Keratinocyte (primary cell): ENCODE measurements at regions not wholly inside any gene's neighbourhood (a gene's known extent, or its start where the extent isn't known, plus 50 kb on each side); places are given as distances from the start of the nearest gene placed in this dataset.

Experiments
- DNase-seq: peaks from one replicate; pipeline ENCODE4 v3.0.0-alpha.2; 2011; ENCODE audit warnings: low read depth, missing footprints, low spot score
- FAIRE-seq: peaks from 2 replicates; lab custom pipeline; 2011; peaks lifted over from hg19 to GRCh38; lab: Jason Lieb, UNC
- H2AFZ ChIP-seq: 2 replicates; pipeline ENCODE4 v1.6.0; 2012; ENCODE audit warnings: low read length, control low read depth, inconsistent platforms; ENCODE audit not compliant: control insufficient read depth
- H3K27ac ChIP-seq: 2 replicates; pipeline ENCODE4 v1.5.1; 2011; ENCODE audit warnings: low read length; ENCODE audit not compliant: control insufficient read depth, insufficient read depth
- H3K27me3 ChIP-seq: 3 replicates; pipeline ENCODE4 v1.6.0; 2011; ENCODE audit warnings: low read length; ENCODE audit not compliant: control insufficient read depth, insufficient read depth; ENCODE audit errors: extremely low read depth
- H3K36me3 ChIP-seq, 2 experiments: 2 replicates in 1 of 2; 3 replicates in 1 of 2; pipeline ENCODE4 v1.5.1; 2011; ENCODE audit warnings: low read length in 2 of 2, mild to moderate bottlenecking in 1 of 2; ENCODE audit not compliant: control insufficient read depth in 2 of 2, insufficient read depth in 2 of 2; ENCODE audit errors: extremely low read depth in 1 of 2
- H3K4me1 ChIP-seq: 3 replicates; pipeline ENCODE4 v1.5.1; 2011; ENCODE audit warnings: low read length; ENCODE audit not compliant: control insufficient read depth, insufficient read depth; ENCODE audit errors: extremely low read depth
- H3K4me2 ChIP-seq: 3 replicates; pipeline ENCODE4 v1.6.0; 2011; ENCODE audit warnings: low read depth, low read length; ENCODE audit not compliant: control insufficient read depth, insufficient read depth; ENCODE audit errors: extremely low read depth
- H3K4me3 ChIP-seq, 3 experiments: fragments of 200-600 bp in 1 of 3; sonication (generic) in 1 of 3; 2 replicates in 2 of 3; 3 replicates in 1 of 3; pipeline ENCODE4 v1.5.1; 2011 to 2016; ENCODE audit warnings: low read length in 3 of 3, mild to moderate bottlenecking in 3 of 3, control low read depth in 2 of 3, inconsistent platforms in 1 of 3, low read depth in 1 of 3, mixed read lengths in 1 of 3, mixed run types in 1 of 3, moderate library complexity in 1 of 3; ENCODE audit not compliant: control insufficient read depth in 2 of 3, insufficient read depth in 2 of 3; ENCODE audit errors: extremely low read depth in 1 of 3
- H3K79me2 ChIP-seq: 2 replicates; pipeline ENCODE4 v1.6.0; 2012; ENCODE audit warnings: low read length; ENCODE audit not compliant: control insufficient read depth, insufficient read depth
- H3K9ac ChIP-seq: 3 replicates; pipeline ENCODE4 v1.6.0; 2011; ENCODE audit warnings: low read length; ENCODE audit not compliant: control insufficient read depth, insufficient read depth; ENCODE audit errors: extremely low read depth
- H3K9me1 ChIP-seq: 3 replicates; pipeline ENCODE4 v1.6.0; 2011; ENCODE audit warnings: low read length; ENCODE audit not compliant: control insufficient read depth, insufficient read depth; ENCODE audit errors: extremely low read depth
- H3K9me3 ChIP-seq: 2 replicates; pipeline ENCODE4 v1.5.1; 2012; ENCODE audit warnings: low read depth, low read length; ENCODE audit not compliant: control insufficient read depth
- H4K20me1 ChIP-seq: 3 replicates; pipeline ENCODE4 v1.6.0; 2011; ENCODE audit warnings: low read length; ENCODE audit not compliant: control insufficient read depth, insufficient read depth; ENCODE audit errors: extremely low read depth
- EZH2 ChIP-seq: IDR thresholded peaks from one replicate; pipeline ENCODE4 v1.6.1; 2012; ENCODE audit warnings: inconsistent platforms, mild to moderate bottlenecking, low read length, moderate library complexity
- dilution Hi-C: fragments of 300-500 bp; cut with MboI; formaldehyde crosslinking; loops from one replicate; pipeline ENCODE4 v1.7.0; 2020; ENCODE audit warnings: low sequenced_read_pairs; ENCODE audit not compliant: extremely low pct_ligation_motif_present
- TF ChIP-seq, protein P1 (sequence below), 3 experiments: IDR thresholded peaks in 1 of 3; conservative IDR thresholded peaks in 1 of 3; optimal IDR thresholded peaks in 1 of 3; 2 replicates in 2 of 3; 3 replicates in 1 of 3; pipeline versions ENCODE3 to v1.5.1; 2011; ENCODE audit warnings: low read length in 3 of 3, mild to moderate bottlenecking in 3 of 3, moderate library complexity in 2 of 3, control low read depth in 1 of 3, inconsistent platforms in 1 of 3; ENCODE audit not compliant: insufficient read depth in 2 of 3; ENCODE audit errors: extremely low read depth in 1 of 3

DNA sequence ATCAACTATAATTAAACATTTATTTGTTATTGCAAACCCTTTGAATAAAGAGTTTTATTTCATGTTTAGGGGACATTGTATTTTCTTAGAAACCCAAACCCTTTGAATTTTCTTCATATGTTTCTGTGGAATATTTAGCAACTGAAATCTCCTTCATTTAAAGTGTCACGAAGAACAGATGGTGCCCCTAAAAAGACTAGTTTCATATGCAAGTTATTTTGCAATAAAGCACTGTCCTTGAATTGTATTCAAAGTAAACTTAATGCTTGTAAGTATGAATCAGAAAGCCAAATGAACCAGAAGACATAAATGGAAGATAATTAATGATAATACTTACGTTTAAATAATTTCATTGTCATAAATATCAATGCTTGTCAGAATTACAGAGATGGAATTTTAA is 151.9 kb upstream of the CWC22 start:
- TF ChIP-seq, protein P1, sequence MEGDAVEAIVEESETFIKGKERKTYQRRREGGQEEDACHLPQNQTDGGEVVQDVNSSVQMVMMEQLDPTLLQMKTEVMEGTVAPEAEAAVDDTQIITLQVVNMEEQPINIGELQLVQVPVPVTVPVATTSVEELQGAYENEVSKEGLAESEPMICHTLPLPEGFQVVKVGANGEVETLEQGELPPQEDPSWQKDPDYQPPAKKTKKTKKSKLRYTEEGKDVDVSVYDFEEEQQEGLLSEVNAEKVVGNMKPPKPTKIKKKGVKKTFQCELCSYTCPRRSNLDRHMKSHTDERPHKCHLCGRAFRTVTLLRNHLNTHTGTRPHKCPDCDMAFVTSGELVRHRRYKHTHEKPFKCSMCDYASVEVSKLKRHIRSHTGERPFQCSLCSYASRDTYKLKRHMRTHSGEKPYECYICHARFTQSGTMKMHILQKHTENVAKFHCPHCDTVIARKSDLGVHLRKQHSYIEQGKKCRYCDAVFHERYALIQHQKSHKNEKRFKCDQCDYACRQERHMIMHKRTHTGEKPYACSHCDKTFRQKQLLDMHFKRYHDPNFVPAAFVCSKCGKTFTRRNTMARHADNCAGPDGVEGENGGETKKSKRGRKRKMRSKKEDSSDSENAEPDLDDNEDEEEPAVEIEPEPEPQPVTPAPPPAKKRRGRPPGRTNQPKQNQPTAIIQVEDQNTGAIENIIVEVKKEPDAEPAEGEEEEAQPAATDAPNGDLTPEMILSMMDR (optimal IDR thresholded peaks at IDR 0.05 in 1 of 3, IDR thresholded peaks at IDR 0.05 in 1 of 3, conservative IDR thresholded peaks at IDR 0.05 in 1 of 3; ENCODE audit: extremely low read depth in 1 of 3, insufficient read depth in 2 of 3, low read length in 3 of 3): no peak
- DNase-seq (no peak), FAIRE-seq (no peak)
- H3K79me2 ChIP-seq: no peaks in the 10 kb centered on the region
- H3K4me1 ChIP-seq: no peaks in the 10 kb centered on the region
- no peaks in the 10 kb centered on the region for H3K27me3 ChIP-seq
- no peaks in the 10 kb centered on the region for H3K9me1 ChIP-seq
- dilution Hi-C loops: no loop called here
- H3K36me3 ChIP-seq: no peaks in the 10 kb centered on the region
- H4K20me1 ChIP-seq: no peaks in the 10 kb centered on the region
- H3K9me3 ChIP-seq: no peaks in the 10 kb centered on the region
- H2AFZ ChIP-seq: no peak overlapping the region
- H3K4me2 ChIP-seq: no peak overlapping the region
- H3K9ac ChIP-seq: no peak overlapping the region
- H3K4me3 ChIP-seq: no peak overlapping the region
- H3K27ac ChIP-seq: no peak overlapping the region

DNA sequence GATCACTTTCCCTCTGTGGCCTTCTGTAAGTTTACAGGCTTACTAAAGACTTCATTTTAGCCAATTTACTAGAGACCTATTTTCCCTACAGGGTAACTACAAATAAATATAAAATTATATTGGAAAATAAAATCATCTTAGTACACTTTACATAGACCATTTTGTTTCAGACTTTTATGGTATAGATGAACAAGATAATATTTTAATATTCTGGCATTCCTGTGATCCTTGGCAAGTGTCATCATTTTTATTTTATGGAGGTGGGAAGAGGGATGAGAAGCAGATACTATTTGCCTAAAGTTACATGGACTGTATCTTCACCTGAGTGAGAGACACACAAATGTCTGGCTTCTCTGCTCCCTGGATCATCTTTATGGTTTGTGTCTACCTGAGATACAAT is 149.6 kb upstream of the CWC22 start:
- Histone ChIP-seq H3K4me3 (no peak overlapping the region), H4K20me1 (no peaks in the 10 kb centered on the region), H3K4me2 (no peak overlapping the region), H3K9me3 (no peaks in the 10 kb centered on the region), H3K9me1 (no peaks in the 10 kb centered on the region), H3K27ac (no peak overlapping the region), H3K9ac (no peak overlapping the region), H3K79me2 (no peaks in the 10 kb centered on the region), H3K27me3 (no peaks in the 10 kb centered on the region), H3K4me1 (no peaks in the 10 kb centered on the region), H3K36me3 (no peaks in the 10 kb centered on the region), H2AFZ (no peak overlapping the region)
- FAIRE-seq (no peak), DNase-seq (no peak)
- TF ChIP-seq EZH2: no peak
- TF ChIP-seq, protein P1 (optimal IDR thresholded peaks at IDR 0.05 in 1 of 3, IDR thresholded peaks at IDR 0.05 in 1 of 3, conservative IDR thresholded peaks at IDR 0.05 in 1 of 3; ENCODE audit: extremely low read depth in 1 of 3, insufficient read depth in 2 of 3, low read length in 3 of 3): no peak
- dilution Hi-C loops: no loop called here
